ENCODE measurements at regions not wholly inside any gene's neighbourhood (a gene's known extent, or its start where the extent isn't known, plus 50 kb on each side); places are given as distances from the start of the nearest gene placed in this dataset.

- no peaks in the 10 kb centered on the region for H3K27me3 Mint-ChIP-seq
- intact Hi-C loops (cut with micrococcal nuclease) = loop anchor here (2.0 kb wide), 1 partner anchor 13 kb away; no protein-coding TSS in a partner anchor
- no peak for DNase-seq
- no peaks in the 10 kb centered on the region for H3K9me3 Mint-ChIP-seq
- POLR2A ChIA-PET = interaction anchor here (2.1 to 2.7 kb wide), 4 partner anchors 11 to 89 kb away, joined by 12 to 22 read pairs (median 16); no protein-coding TSS in a partner anchor
- H3K27ac Mint-ChIP-seq = no peak overlapping the region
- H3K4me1 Mint-ChIP-seq = peaks cover 39% of the 10 kb centered on the region
- no peak overlapping the region for H3K4me3 Mint-ChIP-seq
- no peak for ATAC-seq (ENCODE audit: low read depth)
- H3K36me3 Mint-ChIP-seq (ENCODE audit: low read depth) = no peaks in the 10 kb centered on the region
- TF ChIP-seq CTCF (IDR thresholded peaks at IDR 0.05) = no peak
- CTCF ChIA-PET = interaction anchor here (1.0 kb wide), 1 partner anchor 9 kb away, joined by 3 read pairs; no protein-coding TSS in a partner anchor
Observed at GRCh38 chr1:25017436-25018109, 87.5 kb upstream of the RUNX3 start.

GRCh38 chr1:25012966-25013962, 83.2 kb upstream of the RUNX3 start:
- H3K4me3 Mint-ChIP-seq = no peak overlapping the region
- no peaks in the 10 kb centered on the region for H3K27me3 Mint-ChIP-seq
- H3K27ac Mint-ChIP-seq = no peak overlapping the region
- intact Hi-C loops (cut with micrococcal nuclease) = no loop called here
- ATAC-seq (ENCODE audit: low read depth) (no peak), DNase-seq (no peak)
- H3K9me3 Mint-ChIP-seq = no peaks in the 10 kb centered on the region
- H3K36me3 Mint-ChIP-seq (ENCODE audit: low read depth) = no peaks in the 10 kb centered on the region
- TF ChIP-seq CTCF (IDR thresholded peaks at IDR 0.05) = no peak
- CTCF ChIA-PET = interaction anchor here (3.0 kb wide), 1 partner anchor 24 kb away, joined by 9 read pairs; no protein-coding TSS in a partner anchor
- H3K4me1 Mint-ChIP-seq = no peaks in the 10 kb centered on the region
- POLR2A ChIA-PET = interaction anchor here (1.1 to 1.8 kb wide), 2 partner anchors 9 to 14 kb away, joined by 3 to 5 read pairs; no protein-coding TSS in a partner anchor

- H3K27ac Mint-ChIP-seq = no peak overlapping the region
Observed at GRCh38 chr1:25011943-25012638, 82.0 kb upstream of the RUNX3 start.

GRCh38 chr1:25011275-25011674, 81.2 kb upstream of the RUNX3 start:
- no peak for TF ChIP-seq CTCF (IDR thresholded peaks at IDR 0.05)
- Mint-ChIP-seq H3K27ac (no peak overlapping the region), H3K4me1 (peaks cover 2% of the 10 kb centered on the region), H3K27me3 (no peaks in the 10 kb centered on the region), H3K9me3 (no peaks in the 10 kb centered on the region), H3K4me3 (no peak overlapping the region), H3K36me3 (ENCODE audit: low read depth) (no peaks in the 10 kb centered on the region)
- ChIA-PET CTCF (interaction anchor here (3.0 kb wide), 1 partner anchor 26 kb away, joined by 9 read pairs; no protein-coding TSS in a partner anchor), POLR2A (interaction anchor here (0.6 to 0.9 kb wide), 3 partner anchors 12 to 61 kb away, joined by 3 to 10 read pairs (median 3); no protein-coding TSS in a partner anchor)
- DNase-seq = no peak
- intact Hi-C loops (cut with micrococcal nuclease) = no loop called here
- ATAC-seq (ENCODE audit: low read depth) = no peak

More at GRCh38 chr1:25011943-25012638, 82.0 kb upstream of the RUNX3 start:
- Mint-ChIP-seq H3K9me3 (no peaks in the 10 kb centered on the region), H3K4me1 (peaks cover 2% of the 10 kb centered on the region), H3K27me3 (no peaks in the 10 kb centered on the region), H3K36me3 (ENCODE audit: low read depth) (no peaks in the 10 kb centered on the region), H3K4me3 (no peak overlapping the region)
- intact Hi-C loops (cut with micrococcal nuclease) = no loop called here
- no peak for TF ChIP-seq CTCF (IDR thresholded peaks at IDR 0.05)
- DNase-seq (no peak), ATAC-seq (ENCODE audit: low read depth) (no peak)
- ChIA-PET CTCF (interaction anchor here (3.0 kb wide), 1 partner anchor 25 kb away, joined by 9 read pairs; no protein-coding TSS in a partner anchor), POLR2A (interaction anchor here (1.1 to 1.8 kb wide), 2 partner anchors 10 to 13 kb away, joined by 3 to 5 read pairs; no protein-coding TSS in a partner anchor)

Data from activated B cell treated with CpG ODN at 0.5 μM for 24 hours (primary cell).